ENCODE measurements at regions not wholly inside any gene's neighbourhood (a gene's known extent, or its start where the extent isn't known, plus 50 kb on each side); places are given as distances from the start of the nearest gene placed in this dataset.

DNA sequence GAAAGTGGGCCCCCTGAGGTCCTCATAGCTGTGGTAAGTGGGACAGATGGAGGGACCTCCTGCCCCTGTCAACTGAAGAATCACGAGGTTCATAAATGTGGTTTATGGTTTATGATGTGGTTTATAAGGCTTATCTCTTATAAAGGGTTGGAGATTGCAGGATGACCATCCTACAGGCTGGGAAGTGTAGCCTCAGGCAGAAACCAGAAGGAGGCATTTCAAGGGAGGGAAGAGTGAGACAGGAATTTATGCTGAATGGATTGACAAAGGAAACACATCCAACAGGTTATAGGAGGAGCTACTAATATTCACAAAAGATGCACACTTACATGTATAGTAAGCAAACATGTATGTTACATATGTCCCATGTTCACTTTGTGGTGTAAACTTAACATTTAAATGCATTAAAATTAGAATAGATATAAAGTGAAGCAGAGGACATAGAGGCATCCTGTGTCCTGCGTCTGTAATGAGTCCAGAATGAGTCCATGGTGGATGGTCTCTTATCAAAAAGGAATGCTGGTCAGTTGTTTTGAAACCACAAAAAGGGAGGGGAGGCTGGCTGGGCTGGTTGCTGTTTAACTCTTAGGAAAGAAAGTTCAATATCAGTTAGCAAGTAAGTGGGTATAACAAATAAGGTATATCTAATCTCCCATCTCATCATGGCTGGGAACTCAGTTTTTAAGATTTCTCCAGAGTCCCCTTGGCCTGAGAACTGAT, 149.0 kb upstream of the RMST start (continued):
- TF ChIP-seq USF2 (IDR thresholded peaks at IDR 0.05; ENCODE audit: borderline replicate concordance, low read depth, low read length) (no peak), IRF3 (IDR thresholded peaks at IDR 0.05; ENCODE audit: low read depth, low read length) (no peak), EZH2phosphoT487 (IDR thresholded peaks at IDR 0.05; ENCODE audit: borderline replicate concordance, low read depth) (no peak), RCOR1 (IDR thresholded peaks at IDR 0.05; ENCODE audit: low read length) (no peak), USF1 (IDR thresholded peaks at IDR 0.05; ENCODE audit: borderline replicate concordance, low read depth) (no peak), NRF1 (IDR thresholded peaks at IDR 0.05; ENCODE audit: low read depth, low read length) (no peak), MAX (IDR thresholded peaks at IDR 0.05; ENCODE audit: low read depth) (no peak)

GRCh38 chr12:97316321-97316720, 146.3 kb upstream of the RMST start:
- TF ChIP-seq REST (IDR thresholded peaks at IDR 0.05; ENCODE audit: low read depth, low read length) (no peak), PBX3 (IDR thresholded peaks at IDR 0.05) (no peak)
- no peaks in the 10 kb centered on the region for H3K36me3 ChIP-seq (replicated peaks in 1 of 2; ENCODE audit: control insufficient read depth in 1 of 2, insufficient read depth in 2 of 2, low read length in 1 of 2)
- WGBS (ENCODE audit: low lambda C conversion rate) = 3% methylated on average over 2 of the region's 2 CpGs

More at GRCh38 chr12:97316321-97316720, 146.3 kb upstream of the RMST start:
- Histone ChIP-seq H3K27me3 (ENCODE audit: insufficient read depth) (no peaks in the 10 kb centered on the region), H3K4me1 (ENCODE audit: control insufficient read depth in 1 of 2, insufficient read depth in 2 of 2, low read depth in 1 of 2, low read length in 1 of 2) (no peaks in the 10 kb centered on the region; a peak in 1 of 4 replicates), H3K9ac (no peak overlapping the region), H3F3A (replicated peaks; ENCODE audit: insufficient read depth) (no peaks in the 10 kb centered on the region), H3K4me3 (ENCODE audit: low read depth in 2 of 2, low read length in 1 of 2) (no peak overlapping the region), H2AFZ (ENCODE audit: low read depth) (no peak overlapping the region), H3K4me2 (no peak overlapping the region), H3K79me2 (ENCODE audit: insufficient read depth) (no peaks in the 10 kb centered on the region), H3K9me2 (no peaks in the 10 kb centered on the region), H3K9me3 (no peaks in the 10 kb centered on the region), H4K20me1 (ENCODE audit: insufficient read depth) (no peaks in the 10 kb centered on the region), H3K27ac (ENCODE audit: low read depth in 2 of 2, low read length in 1 of 2) (no peak overlapping the region)
- ChIA-PET POLR2A (no interaction called here), CTCF (no interaction called here)
- DNase-seq = no peak
